ENCODE measurements at regions not wholly inside any gene's neighbourhood (a gene's known extent, or its start where the extent isn't known, plus 50 kb on each side); places are given as distances from the start of the nearest gene placed in this dataset.

- Mint-ChIP-seq H3K27me3 (ENCODE audit: low read depth) (no peaks in the 10 kb centered on the region), H3K4me1 (ENCODE audit: low read depth) (no peaks in the 10 kb centered on the region), H3K9me3 (no peaks in the 10 kb centered on the region), H3K36me3 (ENCODE audit: low read depth) (no peaks in the 10 kb centered on the region), H3K27ac (no peak overlapping the region), H3K4me3 (no peak overlapping the region)
- no peak for DNase-seq (ENCODE audit: low spot score)
Measured at GRCh38 chr10:16381083-16381482, 55.7 kb upstream of the PTER start.

- Mint-ChIP-seq H3K36me3 (ENCODE audit: low read depth) (no peaks in the 10 kb centered on the region), H3K27me3 (ENCODE audit: low read depth) (no peaks in the 10 kb centered on the region), H3K4me3 (no peak overlapping the region), H3K27ac (no peak overlapping the region), H3K9me3 (no peaks in the 10 kb centered on the region), H3K4me1 (ENCODE audit: low read depth) (no peaks in the 10 kb centered on the region)
- no peak for DNase-seq (ENCODE audit: low spot score)
Measured at GRCh38 chr10:16384021-16384420, 52.8 kb upstream of the PTER start.

GRCh38 chr10:16386855-16387254 is 50.0 kb upstream of the PTER start:
- H3K27ac Mint-ChIP-seq, result no peak overlapping the region
- H3K4me3 Mint-ChIP-seq, result no peak overlapping the region
- H3K27me3 Mint-ChIP-seq (ENCODE audit: low read depth), result no peaks in the 10 kb centered on the region
- DNase-seq (ENCODE audit: low spot score), result no peak
- H3K4me1 Mint-ChIP-seq (ENCODE audit: low read depth), result no peaks in the 10 kb centered on the region
- no peaks in the 10 kb centered on the region for H3K36me3 Mint-ChIP-seq (ENCODE audit: low read depth)
- H3K9me3 Mint-ChIP-seq, result no peaks in the 10 kb centered on the region

All from T-helper 2 cell treated with Interferon-gamma antibody and Interleukin-4, amounts not matched to agents 5 μg/mL and 100 μg/mL, for 36 hours (primary cell).